Ectodermal cell (in vitro differentiated cells): ENCODE measurements at regions not wholly inside any gene's neighbourhood (a gene's known extent, or its start where the extent isn't known, plus 50 kb on each side); places are given as distances from the start of the nearest gene placed in this dataset.

Experiments
- H3K27ac ChIP-seq: 2 replicates; pipeline ENCODE4 v1.7.0; 2013; ENCODE audit warnings: mild to moderate bottlenecking, low read depth, low read length; ENCODE audit not compliant: insufficient read depth, poor library complexity, severe bottlenecking
- H3K27me3 ChIP-seq: 2 replicates; pipeline ENCODE4 v1.7.0; 2013; ENCODE audit warnings: mild to moderate bottlenecking, low read length; ENCODE audit not compliant: insufficient read depth, control insufficient read depth, poor library complexity, severe bottlenecking
- H3K36me3 ChIP-seq: one replicate; pipeline ENCODE4 v1.7.0; 2013; ENCODE audit warnings: low read length; ENCODE audit not compliant: control insufficient read depth, insufficient read depth
- H3K4me1 ChIP-seq: one replicate; pipeline ENCODE4 v1.7.0; 2013; ENCODE audit warnings: low read length; ENCODE audit not compliant: control insufficient read depth, insufficient read depth
- H3K4me3 ChIP-seq: 2 replicates; pipeline ENCODE4 v1.7.0; 2013; ENCODE audit warnings: low read depth, low read length, control low read depth; ENCODE audit not compliant: insufficient read depth
- H3K9me3 ChIP-seq: 2 replicates; pipeline ENCODE4 v1.7.0; 2013; ENCODE audit warnings: mild to moderate bottlenecking, low read length, moderate library complexity; ENCODE audit not compliant: control insufficient read depth
- WGBS, 2 experiments: methylation state at CpG; one replicate each; pipeline ENCODE4 v1.1.7; 2013; ENCODE audit warnings: missing lambda C conversion rate in 2 of 2; 5-methylcytosine and 5-hydroxymethylcytosine counted together

- 86 to 91% methylated on average over 6 of the region's 6 CpGs for WGBS, 2 experiments
- H3K4me3 ChIP-seq, result no peak overlapping the region
Observed at GRCh38 chr5:1699394-1699793, 100.2 kb downstream of the MRPL36 start.

DNA sequence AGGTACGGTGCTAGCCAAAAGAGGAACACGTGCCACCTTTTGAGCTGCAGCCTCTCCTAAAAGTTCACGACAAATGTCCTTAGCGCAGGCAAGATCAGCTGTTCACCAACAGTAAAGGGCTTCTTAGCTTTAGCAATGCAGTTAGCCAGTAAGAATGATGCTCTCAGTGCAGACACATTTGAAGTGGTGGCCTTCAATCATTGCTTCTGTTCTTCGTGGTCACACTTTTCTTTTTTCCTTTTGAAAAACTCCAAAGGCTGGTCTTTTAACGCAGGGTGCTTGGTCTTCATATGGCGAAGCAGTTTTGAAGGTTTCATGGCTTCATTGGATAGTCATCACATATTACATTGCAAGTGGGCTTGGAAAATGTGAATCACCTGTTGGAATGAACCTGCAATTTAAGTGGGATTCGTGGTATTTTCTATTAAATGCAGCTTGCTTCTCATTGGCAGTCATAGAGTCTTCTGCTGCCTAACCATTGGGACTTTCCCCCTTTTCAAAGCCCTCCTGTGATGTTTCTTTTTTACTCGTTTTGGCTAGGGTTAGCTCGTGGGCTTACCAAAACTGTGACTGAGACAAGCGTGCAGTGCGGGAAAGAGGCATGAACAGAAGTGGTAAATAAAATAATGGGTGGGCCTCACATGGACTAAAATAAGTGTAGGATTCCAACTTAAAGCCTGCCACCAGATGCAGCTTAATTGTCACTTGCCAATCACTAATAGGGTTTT is 100.9 kb downstream of the MRPL36 start:
- 87 to 92% methylated on average over 12 of the region's 12 CpGs for WGBS, 2 experiments
- Histone ChIP-seq H3K27ac (no peak overlapping the region), H3K36me3 (no peaks in the 10 kb centered on the region), H3K4me3 (no peak overlapping the region), H3K27me3 (no peaks in the 10 kb centered on the region), H3K4me1 (no peaks in the 10 kb centered on the region), H3K9me3 (no peaks in the 10 kb centered on the region)

More at GRCh38 chr5:1699394-1699793, 100.2 kb downstream of the MRPL36 start:
- Histone ChIP-seq H3K27ac (no peak overlapping the region), H3K27me3 (no peaks in the 10 kb centered on the region), H3K4me1 (no peaks in the 10 kb centered on the region), H3K9me3 (no peaks in the 10 kb centered on the region), H3K36me3 (no peaks in the 10 kb centered on the region)

DNA sequence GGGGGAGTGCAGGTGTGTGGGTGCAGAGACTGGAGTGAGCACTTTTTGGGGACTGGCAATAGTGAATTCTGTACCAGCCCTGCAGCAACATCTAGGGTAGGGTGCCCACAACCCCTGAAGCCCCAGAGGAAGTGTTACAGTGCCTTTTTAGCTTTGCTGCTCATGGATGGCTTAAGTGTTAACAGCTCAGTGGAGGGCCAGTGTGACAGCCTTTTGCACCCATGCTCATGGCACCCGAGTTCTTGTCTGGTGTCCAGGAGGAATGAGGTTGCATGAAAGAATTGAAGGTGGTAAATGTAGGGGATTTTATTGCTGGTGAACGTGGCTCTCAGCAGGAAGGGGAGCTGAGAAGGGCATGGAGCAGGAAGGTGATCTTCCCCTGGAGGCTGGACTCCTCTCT is 107.3 kb downstream of the MRPL36 start:
- no peaks in the 10 kb centered on the region for H3K27me3 ChIP-seq
- WGBS, 2 experiments, result 69 to 74% methylated on average over 2 of the region's 2 CpGs

DNA sequence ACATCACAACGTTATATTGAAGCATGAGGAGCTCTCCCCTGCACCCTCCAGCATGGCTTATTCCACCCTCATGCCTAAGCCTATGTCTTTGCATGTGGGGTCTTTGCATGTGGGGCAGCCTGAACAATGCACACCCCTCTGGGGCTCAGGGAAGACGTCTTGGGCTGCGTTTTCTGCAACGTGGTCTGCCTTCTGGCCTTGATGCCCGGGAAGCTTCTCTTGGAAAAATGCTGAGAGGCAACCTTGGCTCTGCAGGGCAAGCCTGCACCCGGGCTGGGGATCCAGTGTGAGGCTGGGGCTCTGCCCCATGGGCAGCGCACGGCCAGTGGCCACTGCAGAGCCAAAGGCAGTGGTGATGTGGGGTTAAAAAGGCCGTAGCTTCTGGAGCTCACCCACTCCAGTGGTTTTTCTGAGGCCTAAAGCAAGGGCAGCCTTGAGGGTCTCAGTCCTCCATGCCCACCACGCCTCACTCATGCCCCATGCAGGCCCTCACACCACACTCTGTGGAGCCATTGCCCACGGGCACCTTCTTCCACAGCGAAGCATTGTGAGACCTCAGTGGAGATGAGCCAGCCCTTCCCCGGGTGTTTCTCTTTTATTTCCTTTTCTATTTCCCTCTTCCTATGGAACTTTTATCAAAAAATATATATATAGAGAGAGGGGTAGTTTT is 112.2 kb downstream of the MRPL36 start:
- WGBS, 2 experiments, result 93 to 95% methylated on average over 13 of the region's 13 CpGs
- Histone ChIP-seq H3K27ac (no peak overlapping the region), H3K27me3 (no peaks in the 10 kb centered on the region), H3K4me3 (no peak overlapping the region), H3K4me1 (no peaks in the 10 kb centered on the region), H3K36me3 (no peaks in the 10 kb centered on the region), H3K9me3 (no peaks in the 10 kb centered on the region)

More for the DNA sequence above, 107.3 kb downstream of the MRPL36 start:
- Histone ChIP-seq H3K36me3 (no peaks in the 10 kb centered on the region), H3K27ac (no peak overlapping the region), H3K4me1 (no peaks in the 10 kb centered on the region), H3K9me3 (no peaks in the 10 kb centered on the region), H3K4me3 (no peak overlapping the region)

- 87 to 88% methylated on average over 18 of the region's 18 CpGs for WGBS, 2 experiments
- H3K36me3 ChIP-seq, result no peaks in the 10 kb centered on the region
- H3K9me3 ChIP-seq, result no peaks in the 10 kb centered on the region
Observed at GRCh38 chr5:1686016-1686802, 113.4 kb downstream of the MRPL36 start.

DNA sequence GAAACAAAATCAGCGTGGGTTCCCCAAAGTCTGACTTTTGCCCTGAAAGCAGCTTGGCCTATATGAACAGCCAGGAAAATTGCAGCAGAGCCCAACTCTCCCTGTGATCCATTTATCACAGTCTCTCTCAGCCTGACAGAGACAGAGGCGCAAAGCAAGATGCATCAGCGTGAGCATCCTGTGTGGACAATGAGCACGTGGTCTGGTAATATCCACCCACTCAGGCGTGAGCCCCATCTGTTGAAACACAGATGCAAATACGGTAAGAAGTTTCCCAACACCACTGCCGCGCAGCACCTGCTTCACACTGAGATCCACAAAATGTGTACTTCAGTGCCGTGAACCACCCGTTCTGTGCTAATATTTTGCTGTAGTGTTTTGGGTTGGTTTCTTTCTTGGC is 114.6 kb downstream of the MRPL36 start:
- WGBS, 2 experiments, result 87 to 91% methylated on average over 10 of the region's 10 CpGs
- H3K36me3 ChIP-seq, result no peaks in the 10 kb centered on the region

More at GRCh38 chr5:1686016-1686802, 113.4 kb downstream of the MRPL36 start:
- Histone ChIP-seq H3K27me3 (no peaks in the 10 kb centered on the region), H3K4me3 (no peak overlapping the region), H3K4me1 (no peaks in the 10 kb centered on the region), H3K27ac (no peak overlapping the region)

GRCh38 chr5:1681955-1682354 is 117.7 kb downstream of the MRPL36 start:
- H3K9me3 ChIP-seq, result no peaks in the 10 kb centered on the region
- no peak overlapping the region for H3K27ac ChIP-seq
- no peak overlapping the region for H3K4me3 ChIP-seq
- 68 to 76% methylated on average over 7 of the region's 7 CpGs for WGBS, 2 experiments
- no peaks in the 10 kb centered on the region for H3K27me3 ChIP-seq
- no peaks in the 10 kb centered on the region for H3K4me1 ChIP-seq
- H3K36me3 ChIP-seq, result no peaks in the 10 kb centered on the region

More for the DNA sequence above, 114.6 kb downstream of the MRPL36 start:
- Histone ChIP-seq H3K9me3 (no peaks in the 10 kb centered on the region), H3K4me3 (no peak overlapping the region), H3K4me1 (no peaks in the 10 kb centered on the region), H3K27ac (no peak overlapping the region), H3K27me3 (no peaks in the 10 kb centered on the region)

DNA sequence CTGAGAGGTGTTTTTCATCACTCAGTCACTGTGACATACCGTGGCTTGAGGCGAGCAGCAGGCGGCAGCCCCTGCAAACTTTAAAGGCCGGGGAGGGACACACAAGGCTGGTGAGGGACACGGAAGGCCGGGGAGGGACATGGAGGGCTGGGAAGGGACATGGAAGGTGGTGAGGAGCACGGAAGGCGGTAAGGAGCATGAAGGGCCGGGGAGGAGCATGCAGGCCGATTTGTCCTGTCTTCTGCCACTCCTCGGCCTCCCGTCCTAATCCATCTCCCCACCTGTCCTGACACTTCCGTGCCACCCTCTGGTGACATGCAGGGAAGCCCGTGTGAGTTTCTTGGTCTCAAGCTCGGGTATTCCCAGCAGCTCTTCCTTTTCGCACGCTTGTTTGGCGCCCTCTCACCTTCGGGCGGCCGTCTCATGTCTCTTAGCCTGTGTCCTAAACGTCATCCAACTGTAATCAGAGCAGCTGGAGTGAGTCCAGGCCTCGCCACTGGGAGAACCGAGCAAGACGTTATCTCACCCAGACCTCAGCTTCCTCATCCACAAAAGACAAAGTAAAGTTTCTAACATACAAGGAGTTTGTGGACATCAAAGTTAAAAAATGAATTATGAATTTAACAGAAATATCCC is 126.5 kb downstream of the MRPL36 start:
- WGBS, 2 experiments, result 77 to 79% methylated on average over 25 of the region's 25 CpGs
- H3K9me3 ChIP-seq, result no peaks in the 10 kb centered on the region
- H3K4me3 ChIP-seq, result no peak overlapping the region
- H3K27ac ChIP-seq, result no peak overlapping the region
- peaks cover 16% of the 10 kb centered on the region for H3K27me3 ChIP-seq
- H3K4me1 ChIP-seq, result peaks cover 4% of the 10 kb centered on the region
- no peaks in the 10 kb centered on the region for H3K36me3 ChIP-seq

DNA sequence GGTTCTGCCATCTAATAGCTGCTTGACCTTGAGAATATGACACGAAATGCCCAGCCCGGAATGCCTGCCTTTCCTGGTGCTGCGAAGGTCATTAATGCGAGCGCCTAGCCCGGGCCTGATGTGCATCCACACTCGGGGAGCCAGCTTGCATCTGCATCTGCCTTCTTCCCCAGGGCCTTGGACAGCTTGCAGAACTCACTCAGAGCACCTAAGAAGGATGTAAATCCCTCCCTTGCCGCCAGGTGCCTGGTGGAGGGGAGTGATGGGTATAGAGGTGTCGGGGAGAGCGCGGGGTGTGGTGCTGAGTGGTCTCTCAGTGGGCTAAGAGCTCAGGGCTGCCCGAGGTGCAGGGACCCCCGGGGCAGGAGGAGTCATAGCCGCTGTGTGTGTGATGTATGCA is 127.2 kb downstream of the MRPL36 start:
- Histone ChIP-seq H3K27me3 (peaks cover 23% of the 10 kb centered on the region), H3K27ac (no peak overlapping the region), H3K9me3 (no peaks in the 10 kb centered on the region), H3K36me3 (no peaks in the 10 kb centered on the region), H3K4me1 (peaks cover 6% of the 10 kb centered on the region), H3K4me3 (no peak overlapping the region)
- 82 to 84% methylated on average over 14 of the region's 14 CpGs for WGBS, 2 experiments
